Naive thymus-derived CD4-positive, alpha-beta T cell (primary cell): ENCODE measurements at regions not wholly inside any gene's neighbourhood (a gene's known extent, or its start where the extent isn't known, plus 50 kb on each side); places are given as distances from the start of the nearest gene placed in this dataset.
"Not testable (repeated sequence)": the region's sequence is repeated elsewhere in the genome, so short reads cannot be mapped to it uniquely, and the experiment has no call there.

Source experiments
- ATAC-seq: fragments of 150-1000 bp; cut with Tn5 transposase; 2 replicates; pipeline ENCODE4 v1.10.0; 2021; ENCODE audit warnings: mild to moderate bottlenecking, moderate library complexity
- CTCF ChIA-PET: fragments of 350-600 bp; sonication (Branson Sonifier 250); formaldehyde crosslinking; loops from one replicate; lab custom pipeline; 2021; ENCODE audit warnings: antibody characterized with exemption; lab: Charles Lee
- POLR2A ChIA-PET: fragments of 350-600 bp; sonication (Branson Sonifier 250); formaldehyde crosslinking; loops from one replicate; lab custom pipeline; 2021; ENCODE audit warnings: antibody characterized with exemption, inconsistent platforms; lab: Charles Lee
- DNase-seq, 9 donors: peaks; one replicate each; pipeline versions ENCODE4 v3.0.0 to v3.0.0-alpha.2; 2020 to 2022; ENCODE audit warnings: mixed read lengths in 1 of 9
- H3K27ac ChIP-seq: one replicate; pipeline ENCODE4 v1.7.0; 2013; ENCODE audit warnings: mild to moderate bottlenecking, low read depth, low read length, moderate library complexity
- H3K27me3 ChIP-seq, 2 donors: one replicate each; pipeline ENCODE4 v1.7.0; 2013; ENCODE audit warnings: low read length in 2 of 2, mild to moderate bottlenecking in 2 of 2, moderate library complexity in 2 of 2; ENCODE audit not compliant: control insufficient read depth in 2 of 2, insufficient read depth in 2 of 2
- H3K36me3 ChIP-seq, 3 experiments: 1 replicate in 2 of 3; 2 replicates in 1 of 3; pipeline ENCODE4 v1.7.0; 2013; ENCODE audit warnings: low read length in 3 of 3, mild to moderate bottlenecking in 3 of 3, moderate library complexity in 1 of 3; ENCODE audit not compliant: insufficient read depth in 3 of 3, control insufficient read depth in 2 of 3
- H3K4me1 ChIP-seq, 2 donors: one replicate each; pipeline ENCODE4 v1.7.0; 2013; ENCODE audit warnings: low read length in 2 of 2, mild to moderate bottlenecking in 2 of 2, moderate library complexity in 1 of 2; ENCODE audit not compliant: control insufficient read depth in 2 of 2, insufficient read depth in 2 of 2
- H3K4me3 ChIP-seq: 2 replicates; pipeline ENCODE4 v1.7.0; 2013; ENCODE audit warnings: mild to moderate bottlenecking, low read length
- H3K9me3 ChIP-seq, 3 experiments: 1 replicate in 2 of 3; 2 replicates in 1 of 3; pipeline ENCODE4 v1.7.0; 2013; ENCODE audit warnings: low read length in 3 of 3; ENCODE audit not compliant: control insufficient read depth in 2 of 3
- H3K27ac Mint-ChIP-seq, 9 donors: one replicate each; pipeline ENCODE4 v1.8.0; 2020 to 2022; ENCODE audit warnings: mixed read lengths in 9 of 9, mild to moderate bottlenecking in 8 of 9, moderate library complexity in 5 of 9, inconsistent platforms in 2 of 9
- H3K27me3 Mint-ChIP-seq, 5 donors: one replicate each; pipeline ENCODE4 v1.8.0; 2021 to 2022; ENCODE audit warnings: mixed read lengths in 5 of 5, mild to moderate bottlenecking in 1 of 5
- H3K36me3 Mint-ChIP-seq, 5 donors: one replicate each; pipeline ENCODE4 v1.8.0; 2020 to 2022; ENCODE audit warnings: mixed read lengths in 5 of 5, mild to moderate bottlenecking in 3 of 5, inconsistent platforms in 1 of 5
- H3K4me1 Mint-ChIP-seq, 7 donors: one replicate each; pipeline ENCODE4 v1.8.0; 2020 to 2022; ENCODE audit warnings: mixed read lengths in 7 of 7, mild to moderate bottlenecking in 3 of 7, inconsistent platforms in 1 of 7
- H3K4me3 Mint-ChIP-seq, 10 donors: one replicate each; pipeline ENCODE4 v1.8.0; 2020 to 2022; ENCODE audit warnings: mild to moderate bottlenecking in 10 of 10, mixed read lengths in 10 of 10, moderate library complexity in 6 of 10, inconsistent platforms in 2 of 10
- H3K9me3 Mint-ChIP-seq, 11 donors: one replicate each; pipeline ENCODE4 v1.8.0; 2020 to 2022; ENCODE audit warnings: mixed read lengths in 11 of 11, mild to moderate bottlenecking in 4 of 11, inconsistent platforms in 1 of 11, moderate library complexity in 1 of 11
- intact Hi-C, 2 donors: fragments of 100-400 bp; cut with micrococcal nuclease; formaldehyde crosslinking; loops; one replicate each; pipeline ENCODE4 v1.15.1; 2023

DNA sequence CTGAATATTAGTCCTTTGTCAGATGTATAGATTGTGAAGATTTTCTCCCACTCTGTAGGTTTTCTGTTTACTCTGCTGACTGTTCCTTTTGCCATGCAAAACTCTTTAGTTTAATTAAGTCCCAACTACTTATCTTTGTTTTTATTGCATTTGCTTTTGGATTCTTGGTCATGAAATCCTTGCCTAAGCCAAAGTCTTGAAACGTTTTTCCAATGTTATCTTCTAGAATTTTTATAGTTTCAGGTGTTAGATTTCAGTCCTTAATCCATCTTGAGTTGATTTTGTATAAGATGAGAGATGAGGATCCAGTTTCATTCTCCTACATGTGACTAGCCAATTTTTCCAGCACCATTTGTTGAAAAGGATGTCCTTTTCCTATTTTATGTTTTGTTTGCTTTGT, 86.0 kb upstream of the MB21D2 start:
- H3K27ac ChIP-seq, ATAC-seq, H3K4me3 ChIP-seq, H3K27me3 Mint-ChIP-seq, intact Hi-C loops, H3K27ac Mint-ChIP-seq, POLR2A ChIA-PET, H3K27me3 ChIP-seq, DNase-seq, CTCF ChIA-PET, H3K36me3 ChIP-seq, H3K9me3 ChIP-seq, H3K4me1 ChIP-seq, H3K4me3 Mint-ChIP-seq: not testable (repeated sequence)
- H3K36me3 Mint-ChIP-seq, result peaks cover 0 to 18% (median 0%) of the 10 kb centered on the region in 5 donors
- H3K9me3 Mint-ChIP-seq, result peaks cover 0 to 22% (median 0%) of the 10 kb centered on the region in 11 donors
- peaks cover 0 to 12% (median 0%) of the 10 kb centered on the region in 7 donors for H3K4me1 Mint-ChIP-seq

DNA sequence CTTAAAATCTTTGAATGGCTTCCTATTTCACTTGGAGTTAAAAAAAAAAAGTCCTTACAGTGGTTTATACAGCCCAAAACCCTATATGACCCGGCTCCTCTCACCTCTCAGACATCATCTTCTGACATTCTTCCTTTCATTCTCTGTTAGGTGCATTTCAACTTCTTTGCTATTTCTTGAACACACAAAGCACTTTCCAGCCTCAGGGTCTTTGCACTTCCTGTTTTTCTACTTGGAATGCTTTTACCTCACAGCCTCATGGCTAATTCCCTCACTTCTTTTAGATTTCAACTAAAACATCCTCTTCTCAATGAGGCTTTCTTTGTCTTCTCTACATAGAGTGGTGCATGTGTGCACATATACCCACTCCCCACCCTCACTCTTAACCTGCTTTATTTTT, 91.0 kb upstream of the MB21D2 start:
- Mint-ChIP-seq H3K9me3 (peaks cover 0 to 33% (median 10%) of the 10 kb centered on the region in 11 donors), H3K27me3 (peaks cover 0 to 2% (median 0%) of the 10 kb centered on the region in 5 donors), H3K36me3 (peaks cover 0 to 15% (median 0%) of the 10 kb centered on the region in 5 donors), H3K27ac (no peak overlapping the region), H3K4me3 (no peak overlapping the region), H3K4me1 (peaks cover 0 to 12% (median 0%) of the 10 kb centered on the region in 7 donors)
- intact Hi-C loops, result no loop called here
- Histone ChIP-seq H3K27ac (no peak overlapping the region), H3K27me3 (no peaks in the 10 kb centered on the region), H3K4me3 (no peak overlapping the region), H3K4me1 (no peaks in the 10 kb centered on the region), H3K36me3 (no peaks in the 10 kb centered on the region), H3K9me3 (peaks cover 0 to 3% (median 0%) of the 10 kb centered on the region in 3 experiments)
- DNase-seq (no peak), ATAC-seq (no peak)
- POLR2A ChIA-PET, result no interaction called here
- CTCF ChIA-PET, result no interaction called here

- ChIA-PET POLR2A (no interaction called here), CTCF (no interaction called here)
- intact Hi-C loops, result no loop called here
- no peaks in the 10 kb centered on the region for H3K27me3 ChIP-seq
- H3K9me3 ChIP-seq, result peaks cover 0 to 3% (median 0%) of the 10 kb centered on the region in 3 experiments
- Mint-ChIP-seq H3K27ac (no peak overlapping the region), H3K9me3 (peaks cover 0 to 33% (median 10%) of the 10 kb centered on the region in 11 donors), H3K36me3 (peaks cover 0 to 15% (median 0%) of the 10 kb centered on the region in 5 donors), H3K27me3 (peaks cover 0 to 4% (median 0%) of the 10 kb centered on the region in 5 donors), H3K4me3 (no peak overlapping the region), H3K4me1 (peaks cover 0 to 10% (median 0%) of the 10 kb centered on the region in 7 donors)
- H3K27ac ChIP-seq, result no peak overlapping the region
- no peak overlapping the region for H3K4me3 ChIP-seq
- no peak for DNase-seq
- H3K4me1 ChIP-seq, result no peaks in the 10 kb centered on the region
- ATAC-seq, result no peak
- no peaks in the 10 kb centered on the region for H3K36me3 ChIP-seq
These were observed 92.5 kb upstream of the MB21D2 start for GRCh38 chr3:193010191-193010590.

- peaks cover 0 to 11% (median 0%) of the 10 kb centered on the region in 5 donors for H3K36me3 Mint-ChIP-seq
- ATAC-seq, result no peak
These were observed 94.3 kb upstream of the MB21D2 start for GRCh38 chr3:193011958-193012357.

DNA sequence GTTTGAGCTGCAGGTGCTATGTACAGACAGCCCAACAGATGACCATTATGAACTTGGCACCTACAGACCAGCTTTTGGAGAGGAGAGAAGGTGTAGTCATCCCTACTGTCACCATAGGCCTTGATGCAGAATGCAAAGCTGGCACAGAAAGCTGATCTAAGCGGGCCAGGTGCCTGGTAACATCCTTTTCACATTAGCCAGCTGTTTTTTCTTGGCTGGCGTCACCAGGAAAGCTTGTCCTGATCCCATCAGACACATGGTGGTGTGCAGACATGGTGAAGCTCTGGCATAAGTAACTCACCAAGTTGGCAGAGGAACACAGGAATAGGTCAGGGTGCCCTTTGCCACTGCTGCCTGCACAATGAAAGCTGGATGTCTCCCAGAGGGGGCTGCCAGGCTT, 97.2 kb upstream of the MB21D2 start:
- Mint-ChIP-seq H3K27ac (no peak overlapping the region), H3K4me1 (peaks cover 0 to 2% (median 0%) of the 10 kb centered on the region in 7 donors), H3K36me3 (peaks cover 0 to 4% (median 0%) of the 10 kb centered on the region in 5 donors), H3K27me3 (peaks cover 0 to 17% (median 9%) of the 10 kb centered on the region in 5 donors), H3K4me3 (no peak overlapping the region), H3K9me3 (peaks cover 0 to 20% (median 10%) of the 10 kb centered on the region in 11 donors)
- DNase-seq (no peak), ATAC-seq (no peak)
- CTCF ChIA-PET, result no interaction called here
- no peaks in the 10 kb centered on the region for H3K4me1 ChIP-seq
- POLR2A ChIA-PET, result no interaction called here
- intact Hi-C loops, result no loop called here
- H3K9me3 ChIP-seq, result peaks cover 0 to 3% (median 0%) of the 10 kb centered on the region in 3 experiments
- H3K4me3 ChIP-seq, result no peak overlapping the region
- H3K27me3 ChIP-seq, result no peaks in the 10 kb centered on the region
- H3K36me3 ChIP-seq, result no peaks in the 10 kb centered on the region
- H3K27ac ChIP-seq, result no peak overlapping the region

More at GRCh38 chr3:193011958-193012357, 94.3 kb upstream of the MB21D2 start:
- intact Hi-C loops, result no loop called here
- ChIA-PET POLR2A (no interaction called here), CTCF (no interaction called here)
- H3K27ac Mint-ChIP-seq, result no peak overlapping the region
- Histone ChIP-seq H3K4me1 (no peaks in the 10 kb centered on the region), H3K36me3 (no peaks in the 10 kb centered on the region), H3K27me3 (no peaks in the 10 kb centered on the region), H3K4me3 (no peak overlapping the region), H3K27ac (no peak overlapping the region), H3K9me3 (peaks cover 0 to 3% (median 0%) of the 10 kb centered on the region in 3 experiments)
- H3K9me3 Mint-ChIP-seq, result peaks cover 0 to 26% (median 10%) of the 10 kb centered on the region in 11 donors
- no peak for DNase-seq
- peaks cover 0 to 8% (median 5%) of the 10 kb centered on the region in 5 donors for H3K27me3 Mint-ChIP-seq
- no peak overlapping the region for H3K4me3 Mint-ChIP-seq
- peaks cover 0 to 2% (median 0%) of the 10 kb centered on the region in 7 donors for H3K4me1 Mint-ChIP-seq

GRCh38 chr3:193016437-193016901, 98.8 kb upstream of the MB21D2 start:
- intact Hi-C loops, result no loop called here

GRCh38 chr3:193021506-193022010, 103.9 kb upstream of the MB21D2 start:
- POLR2A ChIA-PET, result no interaction called here
- ATAC-seq (no peak), DNase-seq (no peak)
- H3K9me3 ChIP-seq, result no peaks in the 10 kb centered on the region
- no peaks in the 10 kb centered on the region for H3K4me1 ChIP-seq
- Mint-ChIP-seq H3K9me3 (peaks cover 0 to 2% (median 0%) of the 10 kb centered on the region in 11 donors), H3K27me3 (peaks cover 0 to 10% (median 6%) of the 10 kb centered on the region in 5 donors), H3K36me3 (no peaks in the 10 kb centered on the region), H3K4me1 (peaks cover 0 to 1% (median 0%) of the 10 kb centered on the region in 7 donors), H3K27ac (no peak overlapping the region), H3K4me3 (no peak overlapping the region)
- H3K36me3 ChIP-seq, result no peaks in the 10 kb centered on the region
- H3K27ac ChIP-seq, result no peak overlapping the region
- intact Hi-C loops, result no loop called here
- H3K4me3 ChIP-seq, result no peak overlapping the region
- no peaks in the 10 kb centered on the region for H3K27me3 ChIP-seq
- CTCF ChIA-PET, result no interaction called here

More at GRCh38 chr3:193016437-193016901, 98.8 kb upstream of the MB21D2 start:
- Mint-ChIP-seq H3K4me3 (no peak overlapping the region), H3K9me3 (peaks cover 0 to 20% (median 10%) of the 10 kb centered on the region in 11 donors), H3K27me3 (peaks cover 0 to 17% (median 9%) of the 10 kb centered on the region in 5 donors), H3K4me1 (peaks cover 0 to 2% (median 0%) of the 10 kb centered on the region in 7 donors), H3K27ac (no peak overlapping the region), H3K36me3 (peaks cover 0 to 4% (median 0%) of the 10 kb centered on the region in 5 donors)
- no peaks in the 10 kb centered on the region for H3K36me3 ChIP-seq
- no peak overlapping the region for H3K27ac ChIP-seq
- ChIA-PET POLR2A (no interaction called here), CTCF (no interaction called here)
- ATAC-seq (no peak), DNase-seq (no peak)
- H3K27me3 ChIP-seq, result no peaks in the 10 kb centered on the region
- H3K9me3 ChIP-seq, result peaks cover 0 to 3% (median 0%) of the 10 kb centered on the region in 3 experiments
- H3K4me3 ChIP-seq, result no peak overlapping the region
- no peaks in the 10 kb centered on the region for H3K4me1 ChIP-seq
